ENCODE measurements at regions not wholly inside any gene's neighbourhood (a gene's known extent, or its start where the extent isn't known, plus 50 kb on each side); places are given as distances from the start of the nearest gene placed in this dataset.
A peak's percentile ranks its signal among the peaks of the same experiment; 100 is the strongest.
"Not testable (repeated sequence)": the region's sequence is repeated elsewhere in the genome, so short reads cannot be mapped to it uniquely, and the experiment has no call there.

GRCh38 chrX:125198546-125198945 is 121.1 kb upstream of the TEX13C start:
- DNase-seq, result no peak

GRCh38 chrX:125202591-125203248 is 117.0 kb upstream of the TEX13C start:
- DNase-seq, result peak in 10 of 56 donors; percentile 0 to 22 (median 2)

- DNase-seq, result peak in 7 of 56 donors; percentile 0 to 26 (median 2)
These were observed 116.3 kb upstream of the TEX13C start for GRCh38 chrX:125203365-125203736.

GRCh38 chrX:125203737-125204578 is 115.7 kb upstream of the TEX13C start:
- DNase-seq, result peak in 34 of 56 donors; percentile 0 to 44 (median 8)

GRCh38 chrX:125204681-125205132 is 115.0 kb upstream of the TEX13C start:
- DNase-seq, result peak in 2 of 56 donors; percentile 6 to 9

GRCh38 chrX:125205133-125205917 is 114.3 kb upstream of the TEX13C start:
- peak in 52 of 56 donors; percentile 0 to 80 (median 26) for DNase-seq

- peak in 10 of 56 donors; percentile 1 to 21 (median 7) for DNase-seq
These were observed 113.6 kb upstream of the TEX13C start for GRCh38 chrX:125205918-125206665.

- no peak for DNase-seq
These were observed 109.5 kb upstream of the TEX13C start for GRCh38 chrX:125210146-125210545.

GRCh38 chrX:125219852-125220251 is 99.8 kb upstream of the TEX13C start:
- DNase-seq, result no peak

GRCh38 chrX:125236955-125237354 is 82.7 kb upstream of the TEX13C start:
- DNase-seq, result no peak

GRCh38 chrX:125248931-125249330 is 70.7 kb upstream of the TEX13C start:
- no peak for DNase-seq

- DNase-seq, result not testable (repeated sequence)
These were observed 63.9 kb upstream of the TEX13C start for GRCh38 chrX:125255759-125256158.

- no peak for DNase-seq
These were observed 56.8 kb upstream of the TEX13C start for GRCh38 chrX:125262836-125263235.

- DNase-seq, result no peak
These were observed 53.5 kb upstream of the TEX13C start for GRCh38 chrX:125266153-125266660.

Measured in amygdala (tissue), 56 donors.